ENCODE measurements at regions not wholly inside any gene's neighbourhood (a gene's known extent, or its start where the extent isn't known, plus 50 kb on each side); places are given as distances from the start of the nearest gene placed in this dataset.

DNA sequence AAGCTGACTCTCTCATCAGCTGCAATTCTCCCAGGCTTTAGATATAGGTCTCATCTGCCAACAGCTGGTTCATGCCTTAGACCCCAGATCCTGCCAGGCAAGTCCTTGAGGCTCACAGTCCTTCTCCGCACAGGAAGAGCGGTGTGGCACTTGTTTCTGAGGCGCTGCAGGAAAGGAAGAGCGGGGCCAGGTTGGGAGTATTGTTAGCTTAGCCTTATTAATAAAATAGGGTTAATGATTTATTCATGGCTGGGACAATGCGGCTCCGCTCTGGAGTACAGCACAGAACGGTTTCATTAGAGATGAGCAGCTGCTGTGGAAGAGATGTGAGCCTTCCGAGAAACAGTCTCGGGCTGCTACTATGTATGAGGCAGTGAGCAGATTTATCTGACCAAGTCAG lies 78.1 kb downstream of the FZD1 start:
- TF ChIP-seq RAD21 (IDR thresholded peaks at IDR 0.05; ENCODE audit: low read depth) (no peak), CREB1 (IDR thresholded peaks at IDR 0.05; ENCODE audit: low read depth) (no peak), FOXM1 (IDR thresholded peaks at IDR 0.05; ENCODE audit: borderline replicate concordance, low read depth) (no peak), TEAD4 (IDR thresholded peaks at IDR 0.05) (no peak), EP300 (IDR thresholded peaks at IDR 0.05; ENCODE audit: borderline replicate concordance) (no peak), CEBPB (IDR thresholded peaks at IDR 0.05) (no peak), TAF1 (IDR thresholded peaks at IDR 0.05; ENCODE audit: low read depth) (no peak)
- TF ChIP-seq, protein P1, sequence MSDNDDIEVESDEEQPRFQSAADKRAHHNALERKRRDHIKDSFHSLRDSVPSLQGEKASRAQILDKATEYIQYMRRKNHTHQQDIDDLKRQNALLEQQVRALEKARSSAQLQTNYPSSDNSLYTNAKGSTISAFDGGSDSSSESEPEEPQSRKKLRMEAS (IDR thresholded peaks at IDR 0.05) = no peak

All from Ishikawa (cell line).